ENCODE measurements at regions not wholly inside any gene's neighbourhood (a gene's known extent, or its start where the extent isn't known, plus 50 kb on each side); places are given as distances from the start of the nearest gene placed in this dataset.

- TF ChIP-seq CTCF (IDR thresholded peaks at IDR 0.05; ENCODE audit: insufficient read depth, low read depth, low read length), result no peak
- Histone ChIP-seq H3K36me3 (ENCODE audit: control insufficient read depth, insufficient read depth, low read length) (no peaks in the 10 kb centered on the region), H3K4me3 (ENCODE audit: low read depth, low read length) (no peak overlapping the region), H3K27me3 (ENCODE audit: control insufficient read depth, insufficient read depth, low read length) (no peaks in the 10 kb centered on the region)
- CTCF ChIA-PET, result no interaction called here
- no peak for DNase-seq (ENCODE audit: low read depth)
- POLR2A ChIA-PET, result no interaction called here
These were observed 417.2 kb downstream of the ELAVL2 start for GRCh38 chr9:23408874-23409273.

GRCh38 chr9:23412046-23412445 is 414.0 kb downstream of the ELAVL2 start:
- CTCF ChIA-PET, result no interaction called here
- H3K4me3 ChIP-seq (ENCODE audit: low read depth, low read length), result no peak overlapping the region
- H3K27me3 ChIP-seq (ENCODE audit: control insufficient read depth, insufficient read depth, low read length), result no peaks in the 10 kb centered on the region
- TF ChIP-seq CTCF (IDR thresholded peaks at IDR 0.05; ENCODE audit: insufficient read depth, low read depth, low read length), result no peak
- DNase-seq (ENCODE audit: low read depth), result no peak
- POLR2A ChIA-PET, result no interaction called here
- no peaks in the 10 kb centered on the region for H3K36me3 ChIP-seq (ENCODE audit: control insufficient read depth, insufficient read depth, low read length)

GRCh38 chr9:23412458-23412857 is 413.6 kb downstream of the ELAVL2 start:
- POLR2A ChIA-PET, result no interaction called here
- no peak for TF ChIP-seq CTCF (IDR thresholded peaks at IDR 0.05; ENCODE audit: insufficient read depth, low read depth, low read length)
- Histone ChIP-seq H3K4me3 (ENCODE audit: low read depth, low read length) (no peak overlapping the region), H3K36me3 (ENCODE audit: control insufficient read depth, insufficient read depth, low read length) (no peaks in the 10 kb centered on the region), H3K27me3 (ENCODE audit: control insufficient read depth, insufficient read depth, low read length) (no peaks in the 10 kb centered on the region)
- CTCF ChIA-PET, result no interaction called here
- no peak for DNase-seq (ENCODE audit: low read depth)

GRCh38 chr9:23413541-23413940 is 412.5 kb downstream of the ELAVL2 start:
- no peak for DNase-seq (ENCODE audit: low read depth)
- H3K36me3 ChIP-seq (ENCODE audit: control insufficient read depth, insufficient read depth, low read length), result no peaks in the 10 kb centered on the region
- ChIA-PET POLR2A (no interaction called here), CTCF (no interaction called here)
- no peak for TF ChIP-seq CTCF (IDR thresholded peaks at IDR 0.05; ENCODE audit: insufficient read depth, low read depth, low read length)
- H3K4me3 ChIP-seq (ENCODE audit: low read depth, low read length), result no peak overlapping the region
- H3K27me3 ChIP-seq (ENCODE audit: control insufficient read depth, insufficient read depth, low read length), result no peaks in the 10 kb centered on the region

- no peaks in the 10 kb centered on the region for H3K36me3 ChIP-seq (ENCODE audit: control insufficient read depth, insufficient read depth, low read length)
- DNase-seq (ENCODE audit: low read depth), result no peak
- TF ChIP-seq CTCF (IDR thresholded peaks at IDR 0.05; ENCODE audit: insufficient read depth, low read depth, low read length), result no peak
- H3K27me3 ChIP-seq (ENCODE audit: control insufficient read depth, insufficient read depth, low read length), result no peaks in the 10 kb centered on the region
- no peak overlapping the region for H3K4me3 ChIP-seq (ENCODE audit: low read depth, low read length)
- POLR2A ChIA-PET, result no interaction called here
- CTCF ChIA-PET, result interaction anchor here (2.0 kb wide), 1 partner anchor 9 kb away, joined by 4 read pairs; no protein-coding TSS in a partner anchor
These were observed 402.0 kb downstream of the ELAVL2 start for GRCh38 chr9:23423999-23424398.
